Keratinocyte (primary cell): ENCODE measurements at regions not wholly inside any gene's neighbourhood (a gene's known extent, or its start where the extent isn't known, plus 50 kb on each side); places are given as distances from the start of the nearest gene placed in this dataset.

Experiments used
- CTCF ChIP-seq, 3 experiments: IDR thresholded peaks in 1 of 3; conservative IDR thresholded peaks in 1 of 3; optimal IDR thresholded peaks in 1 of 3; 2 replicates in 2 of 3; 3 replicates in 1 of 3; pipeline versions ENCODE3 to v1.5.1; 2011; ENCODE audit warnings: low read length in 3 of 3, mild to moderate bottlenecking in 3 of 3, moderate library complexity in 2 of 3, control low read depth in 1 of 3, inconsistent platforms in 1 of 3; ENCODE audit not compliant: insufficient read depth in 2 of 3; ENCODE audit errors: extremely low read depth in 1 of 3
- EZH2 ChIP-seq: IDR thresholded peaks from one replicate; pipeline ENCODE4 v1.6.1; 2012; ENCODE audit warnings: inconsistent platforms, mild to moderate bottlenecking, low read length, moderate library complexity

- no peak for TF ChIP-seq CTCF (optimal IDR thresholded peaks at IDR 0.05 in 1 of 3, IDR thresholded peaks at IDR 0.05 in 1 of 3, conservative IDR thresholded peaks at IDR 0.05 in 1 of 3; ENCODE audit: extremely low read depth in 1 of 3, insufficient read depth in 2 of 3, low read length in 3 of 3)
- no peak for TF ChIP-seq EZH2
Observed at GRCh38 chr6:101118136-101118396, 236.9 kb upstream of the ASCC3 start.
